HEK293T (cell line): ENCODE measurements at regions not wholly inside any gene's neighbourhood (a gene's known extent, or its start where the extent isn't known, plus 50 kb on each side); places are given as distances from the start of the nearest gene placed in this dataset.

ENCODE experiments used
- BHLHE40 ChIP-seq: fragments of 450-650 bp; IDR thresholded peaks from 2 replicates; pipeline ENCODE4 v1.6.1; 2016; ENCODE audit warnings: mild to moderate bottlenecking, moderate library complexity, borderline replicate concordance
- ELF4 ChIP-seq: fragments of 450-650 bp; IDR thresholded peaks from 2 replicates; pipeline ENCODE4 v1.6.1; 2017; ENCODE audit warnings: antibody characterized with exemption
- FOXM1 ChIP-seq: fragments of 450-650 bp; IDR thresholded peaks from 2 replicates; pipeline ENCODE4 v1.6.1; 2017; ENCODE audit warnings: mild to moderate bottlenecking, borderline replicate concordance
- L3MBTL2 ChIP-seq: fragments of 450-650 bp; conservative IDR thresholded peaks from 2 replicates; pipeline ENCODE4 v1.6.1; 2016; ENCODE audit warnings: mild to moderate bottlenecking
- SP1 ChIP-seq: fragments of 450-650 bp; IDR thresholded peaks from 2 replicates; pipeline ENCODE4 v1.6.1; 2017
- SUZ12 ChIP-seq: fragments of 450-650 bp; IDR thresholded peaks from 2 replicates; pipeline ENCODE4 v1.6.1; 2016; ENCODE audit warnings: mild to moderate bottlenecking

GRCh38 chr4:169859366-169860216 is 101.8 kb upstream of the HPF1 start:
- TF ChIP-seq BHLHE40 (no peak), L3MBTL2 (no peak), ELF4 (no peak), SUZ12 (no peak), SP1 (no peak), FOXM1 (no peak)
